SIG-M5 treated with dmso at 0.1 percent for 504 hours (cell line): ENCODE measurements at regions not wholly inside any gene's neighbourhood (a gene's known extent, or its start where the extent isn't known, plus 50 kb on each side); places are given as distances from the start of the nearest gene placed in this dataset.
"Not testable (repeated sequence)": the region's sequence is repeated elsewhere in the genome, so short reads cannot be mapped to it uniquely, and the experiment has no call there.

Experiments
- DNase-seq: peaks from one replicate; lab custom pipeline; 2025; ENCODE audit not compliant: unreplicated experiment; lab: John Stamatoyannopoulos, UW

GRCh38 chrX:140343226-140343868, 161.5 kb downstream of the SOX3 start:
- no peak for DNase-seq

- no peak for DNase-seq
These were observed 162.5 kb downstream of the SOX3 start for GRCh38 chrX:140342410-140342809.

- no peak for DNase-seq
These were observed 167.6 kb downstream of the SOX3 start for GRCh38 chrX:140337263-140337662.

- no peak for DNase-seq
These were observed 186.6 kb downstream of the SOX3 start for GRCh38 chrX:140318296-140318695.

GRCh38 chrX:140317462-140317861, 187.4 kb downstream of the SOX3 start:
- no peak for DNase-seq

GRCh38 chrX:140298960-140299825, 205.7 kb downstream of the SOX3 start:
- DNase-seq: no peak

- no peak for DNase-seq
These were observed 207.6 kb downstream of the SOX3 start for GRCh38 chrX:140297273-140297672.

- DNase-seq: no peak
These were observed 211.9 kb downstream of the SOX3 start for GRCh38 chrX:140292961-140293360.

GRCh38 chrX:140292188-140292587, 212.7 kb downstream of the SOX3 start:
- no peak for DNase-seq

GRCh38 chrX:140274811-140275525, 229.9 kb downstream of the SOX3 start:
- DNase-seq: no peak

GRCh38 chrX:140273921-140274320, 230.9 kb downstream of the SOX3 start:
- DNase-seq: no peak

GRCh38 chrX:140250391-140250790, 254.5 kb downstream of the SOX3 start:
- no peak for DNase-seq

- DNase-seq: no peak
These were observed 255.8 kb downstream of the SOX3 start for GRCh38 chrX:140249088-140249487.

GRCh38 chrX:140229191-140229590, 263.9 kb upstream of the CXorf66 start:
- no peak for DNase-seq

- not testable (repeated sequence) for DNase-seq
These were observed 260.7 kb upstream of the CXorf66 start for GRCh38 chrX:140226037-140226436.

- DNase-seq: not testable (repeated sequence)
These were observed 250.6 kb upstream of the CXorf66 start for GRCh38 chrX:140215894-140216293.

- not testable (repeated sequence) for DNase-seq
These were observed 249.2 kb upstream of the CXorf66 start for GRCh38 chrX:140214518-140214917.

GRCh38 chrX:140206657-140207056, 241.3 kb upstream of the CXorf66 start:
- no peak for DNase-seq

- no peak for DNase-seq
These were observed 225.3 kb upstream of the CXorf66 start for GRCh38 chrX:140190441-140191108.

- DNase-seq: no peak
These were observed 215.3 kb upstream of the CXorf66 start for GRCh38 chrX:140180585-140180984.

- no peak for DNase-seq
These were observed 212.5 kb upstream of the CXorf66 start for GRCh38 chrX:140177821-140178220.
